RWPE1 (cell line): ENCODE measurements at regions not wholly inside any gene's neighbourhood (a gene's known extent, or its start where the extent isn't known, plus 50 kb on each side); places are given as distances from the start of the nearest gene placed in this dataset.
A peak's percentile ranks its signal among the peaks of the same experiment; 100 is the strongest.

Experiments used
- CTCF ChIA-PET: fragments of 350-600 bp; sonication (Branson Sonifier 250); formaldehyde crosslinking; extraction: SDS; loops from one replicate; lab custom pipeline; 2021; lab: Yijun Ruan, JAX
- POLR2A ChIA-PET: fragments of 400-600 bp; formaldehyde crosslinking; extraction: SDS; loops from one replicate; lab custom pipeline; 2020; ENCODE audit warnings: antibody characterized with exemption; ENCODE audit not compliant: low non-redundant PET; lab: Yijun Ruan, JAX
- DNase-seq: peaks from one replicate; pipeline ENCODE4 v3.0.0; 2012; ENCODE audit warnings: low spot score
- H3K27ac ChIP-seq: fragments of 450-650 bp; 2 replicates; pipeline ENCODE4 v1.5.1; 2017
- CTCF ChIP-seq: fragments of 450-650 bp; conservative IDR thresholded peaks from 2 replicates; pipeline ENCODE4 v1.5.1; 2017; ENCODE audit warnings: low read depth, mild to moderate bottlenecking

GRCh38 chr11:105332171-105332570 lies 192.6 kb upstream of the CARD18 start:
- CTCF ChIA-PET, result no interaction called here
- H3K27ac ChIP-seq, result no peak overlapping the region
- no peak for DNase-seq
- no peak for TF ChIP-seq CTCF
- POLR2A ChIA-PET, result no interaction called here

GRCh38 chr11:105328061-105328460 lies 188.5 kb upstream of the CARD18 start:
- POLR2A ChIA-PET, result no interaction called here
- no peak for DNase-seq
- no peak for TF ChIP-seq CTCF
- no peak overlapping the region for H3K27ac ChIP-seq
- CTCF ChIA-PET, result interaction anchor here (0.6 kb wide), 2 partner anchors 117 to 582 kb away, joined by 4 read pairs; no protein-coding TSS in a partner anchor

GRCh38 chr11:105324156-105324555 lies 184.6 kb upstream of the CARD18 start:
- ChIA-PET POLR2A (no interaction called here), CTCF (no interaction called here)
- DNase-seq, result no peak

GRCh38 chr11:105321696-105322095 lies 182.1 kb upstream of the CARD18 start:
- ChIA-PET CTCF (no interaction called here), POLR2A (no interaction called here)
- TF ChIP-seq CTCF, result no peak
- no peak overlapping the region for H3K27ac ChIP-seq
- no peak for DNase-seq

More at GRCh38 chr11:105324156-105324555, 184.6 kb upstream of the CARD18 start:
- TF ChIP-seq CTCF, result no peak
- no peak overlapping the region for H3K27ac ChIP-seq

- POLR2A ChIA-PET, result no interaction called here
- H3K27ac ChIP-seq, result no peak overlapping the region
- no peak for TF ChIP-seq CTCF
- CTCF ChIA-PET, result no interaction called here
- DNase-seq, result no peak
These were observed 175.7 kb upstream of the CARD18 start for GRCh38 chr11:105315287-105315686.

GRCh38 chr11:105312266-105312665 lies 172.7 kb upstream of the CARD18 start:
- CTCF ChIA-PET, result no interaction called here
- POLR2A ChIA-PET, result no interaction called here
- TF ChIP-seq CTCF, result no peak
- DNase-seq, result no peak
- H3K27ac ChIP-seq, result no peak overlapping the region

GRCh38 chr11:105298630-105299029 lies 159.1 kb upstream of the CARD18 start:
- peak; percentile 3 for DNase-seq
- H3K27ac ChIP-seq, result no peak overlapping the region
- no peak for TF ChIP-seq CTCF
- ChIA-PET POLR2A (no interaction called here), CTCF (no interaction called here)
